LoVo (cell line): ENCODE measurements at regions not wholly inside any gene's neighbourhood (a gene's known extent, or its start where the extent isn't known, plus 50 kb on each side); places are given as distances from the start of the nearest gene placed in this dataset.
A peak's percentile ranks its signal among the peaks of the same experiment; 100 is the strongest.
"Not testable (repeated sequence)": the region's sequence is repeated elsewhere in the genome, so short reads cannot be mapped to it uniquely, and the experiment has no call there.

Experiments used
- DNase-seq: peaks from one replicate; pipeline ENCODE4 v3.0.0-alpha.2; 2016; ENCODE audit warnings: low spot score

DNA sequence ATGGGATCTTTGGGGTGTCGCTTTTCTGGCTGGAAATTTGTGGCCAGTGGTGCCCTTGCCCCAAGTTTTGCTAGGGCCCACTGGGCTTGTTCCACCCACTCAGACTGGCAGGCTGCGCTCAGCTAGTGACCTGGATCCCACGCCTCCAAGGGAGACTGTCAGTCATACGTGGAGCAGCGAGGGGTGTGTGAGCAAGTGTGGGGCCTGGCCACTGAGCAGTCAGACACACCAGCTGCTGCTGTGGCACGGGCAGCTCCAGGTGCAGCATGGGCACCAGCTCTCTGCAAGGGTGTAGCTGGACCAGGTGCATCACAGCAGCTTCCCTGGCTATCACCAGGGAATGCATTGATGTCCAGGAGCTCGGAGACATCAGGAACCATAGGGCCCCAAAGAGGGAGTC, 327.0 kb downstream of the NR4A2 start:
- DNase-seq: no peak

DNA sequence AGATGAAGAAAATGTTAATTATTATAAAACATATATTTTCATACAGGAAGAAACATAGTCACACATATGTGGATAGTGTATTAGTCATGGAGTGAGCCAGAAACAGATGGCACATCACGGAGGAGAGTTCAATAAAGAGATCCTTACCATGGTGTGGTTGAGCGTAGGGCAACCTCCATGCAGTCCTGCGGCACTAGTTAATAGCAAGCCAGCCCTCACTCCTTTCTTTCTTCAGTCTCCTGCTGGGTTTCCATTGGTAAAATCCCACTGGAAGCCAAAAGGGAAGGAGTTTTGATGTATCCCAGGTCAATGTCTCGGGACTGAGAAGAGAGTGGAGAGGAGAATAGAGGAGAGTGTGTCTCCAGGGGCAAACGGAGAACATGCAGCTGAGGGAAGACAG, 328.1 kb downstream of the NR4A2 start:
- no peak for DNase-seq

DNA sequence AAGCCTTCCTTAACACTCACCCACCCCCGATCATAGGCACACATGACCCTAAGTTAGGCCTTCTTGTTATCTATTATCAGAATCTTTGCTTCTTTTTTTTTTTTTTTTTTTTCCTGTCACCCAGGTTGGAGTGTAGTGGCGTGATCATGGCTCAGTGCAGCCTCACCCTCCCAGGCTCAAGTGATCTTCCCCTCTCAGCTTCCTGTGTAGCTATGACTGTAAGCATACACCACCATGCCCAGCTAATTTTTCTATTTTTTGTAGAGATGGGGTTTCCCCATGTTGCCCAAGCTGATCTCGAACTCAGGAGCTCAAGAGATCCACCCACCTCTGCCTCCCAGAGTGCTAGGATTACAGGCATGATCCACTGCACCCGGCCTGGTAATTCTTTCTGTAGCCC, 328.7 kb downstream of the NR4A2 start:
- DNase-seq: no peak

- no peak for DNase-seq
Measured at GRCh38 chr2:156001851-156002250, 330.7 kb downstream of the NR4A2 start.

DNA sequence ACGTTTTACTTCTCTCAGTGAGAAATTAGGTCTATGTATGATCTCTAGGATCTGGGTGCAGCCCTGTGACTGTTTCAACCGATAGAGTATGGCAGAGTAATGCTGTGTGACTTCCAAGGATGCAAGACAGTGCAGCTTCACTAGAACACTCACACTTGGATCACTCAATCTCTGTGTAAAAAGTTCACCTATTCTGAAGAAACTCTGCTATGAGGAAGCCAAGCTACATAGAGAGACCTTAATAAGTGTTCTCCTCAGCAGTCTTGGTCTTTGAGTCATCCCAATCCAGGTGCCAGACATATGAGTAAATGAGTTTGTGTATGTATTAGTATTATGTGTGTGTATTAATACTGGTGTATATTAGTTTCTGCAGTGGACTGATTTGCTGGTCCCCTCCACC, 335.0 kb downstream of the NR4A2 start:
- DNase-seq: no peak

DNA sequence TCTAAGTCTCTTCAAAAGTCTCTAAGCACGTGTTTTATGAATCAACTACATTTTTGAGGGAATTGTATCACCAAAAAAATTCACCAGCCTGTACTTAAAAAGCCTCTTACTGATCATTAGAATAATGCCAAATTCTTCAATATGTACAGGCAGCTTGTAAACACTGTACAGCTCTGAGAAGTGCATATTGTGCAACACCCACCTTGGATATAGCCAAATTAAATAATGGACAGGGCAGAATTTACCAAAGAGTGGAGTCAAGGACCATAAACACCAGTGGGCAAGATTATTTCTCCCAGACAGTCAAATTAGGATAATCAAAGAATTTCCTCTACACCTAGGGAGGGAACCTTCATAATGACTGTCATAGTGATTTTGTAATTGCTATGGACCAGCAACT, 338.2 kb downstream of the NR4A2 start:
- no peak for DNase-seq

- no peak for DNase-seq
Measured at GRCh38 chr2:155983845-155984244, 348.7 kb downstream of the NR4A2 start.

GRCh38 chr2:155982135-155982534, 350.4 kb downstream of the NR4A2 start:
- no peak for DNase-seq

DNA sequence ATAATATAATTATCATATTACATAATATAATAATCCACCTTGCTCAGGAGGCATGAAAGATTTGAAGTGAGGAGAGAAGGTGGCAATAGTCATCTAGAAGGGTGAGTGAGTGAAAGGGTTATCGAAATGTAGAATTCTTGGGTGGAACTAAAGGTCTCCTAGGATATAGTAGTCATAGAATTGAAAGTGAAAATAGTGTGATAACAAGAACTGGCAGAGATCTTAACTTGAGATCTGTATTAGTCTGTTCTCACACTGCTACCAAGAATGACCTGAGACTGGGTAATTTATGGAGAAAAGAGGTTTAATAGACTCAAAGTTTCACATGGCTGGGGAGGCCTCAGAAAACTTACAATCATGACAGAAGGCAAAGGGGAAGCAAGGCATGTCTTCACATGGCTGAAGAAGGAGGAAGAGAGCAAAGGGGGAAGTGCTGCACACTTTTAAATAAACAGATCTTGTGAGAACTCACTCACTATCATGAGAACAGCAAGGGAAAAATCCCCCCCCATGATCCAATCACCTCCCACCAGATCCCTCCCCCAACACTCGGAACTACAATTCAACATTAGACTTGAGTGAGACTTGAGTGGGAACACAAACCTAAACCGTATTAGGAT, 351.5 kb downstream of the NR4A2 start:
- DNase-seq: no peak

GRCh38 chr2:155975734-155976133, 356.8 kb downstream of the NR4A2 start:
- no peak for DNase-seq

DNA sequence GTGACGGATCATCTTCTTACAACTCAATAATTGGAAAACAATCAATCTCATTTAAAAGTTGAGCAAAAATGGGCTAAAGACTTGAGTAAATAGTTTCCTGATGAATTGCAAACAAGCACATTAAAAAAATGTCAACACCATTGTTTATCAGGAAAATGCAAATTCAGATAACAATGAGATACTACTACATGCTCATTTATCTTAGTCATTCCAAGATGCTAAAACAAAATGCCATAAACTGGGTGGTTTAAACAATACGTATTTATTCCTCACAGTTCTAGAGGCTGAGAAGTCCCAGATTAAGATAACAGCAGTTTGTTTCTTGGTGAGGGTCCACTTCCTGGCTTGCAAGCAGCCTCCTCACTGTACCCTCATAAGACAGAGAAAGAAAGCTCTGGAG, 359.6 kb downstream of the NR4A2 start:
- no peak for DNase-seq

DNA sequence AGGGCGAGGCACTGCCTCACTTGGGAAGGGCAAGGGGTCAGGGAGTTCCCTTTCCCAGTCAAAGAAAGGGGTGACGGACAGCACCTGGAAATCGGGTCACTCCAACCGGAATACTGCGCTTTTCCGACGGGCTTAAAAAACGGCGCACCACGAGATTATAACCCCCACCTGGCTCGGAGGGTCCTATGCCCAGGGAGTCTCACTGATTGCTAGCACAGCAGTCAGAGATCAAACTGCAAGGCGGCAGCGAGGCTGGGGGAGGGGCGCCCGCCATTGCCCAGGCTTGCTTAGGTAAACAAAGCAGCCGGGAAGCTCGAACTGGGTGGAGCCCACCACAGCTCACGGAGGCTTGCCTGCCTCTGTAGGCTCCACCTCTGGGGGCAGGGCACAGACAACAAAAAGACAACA, 366.5 kb downstream of the NR4A2 start:
- DNase-seq: not testable (repeated sequence)

DNA sequence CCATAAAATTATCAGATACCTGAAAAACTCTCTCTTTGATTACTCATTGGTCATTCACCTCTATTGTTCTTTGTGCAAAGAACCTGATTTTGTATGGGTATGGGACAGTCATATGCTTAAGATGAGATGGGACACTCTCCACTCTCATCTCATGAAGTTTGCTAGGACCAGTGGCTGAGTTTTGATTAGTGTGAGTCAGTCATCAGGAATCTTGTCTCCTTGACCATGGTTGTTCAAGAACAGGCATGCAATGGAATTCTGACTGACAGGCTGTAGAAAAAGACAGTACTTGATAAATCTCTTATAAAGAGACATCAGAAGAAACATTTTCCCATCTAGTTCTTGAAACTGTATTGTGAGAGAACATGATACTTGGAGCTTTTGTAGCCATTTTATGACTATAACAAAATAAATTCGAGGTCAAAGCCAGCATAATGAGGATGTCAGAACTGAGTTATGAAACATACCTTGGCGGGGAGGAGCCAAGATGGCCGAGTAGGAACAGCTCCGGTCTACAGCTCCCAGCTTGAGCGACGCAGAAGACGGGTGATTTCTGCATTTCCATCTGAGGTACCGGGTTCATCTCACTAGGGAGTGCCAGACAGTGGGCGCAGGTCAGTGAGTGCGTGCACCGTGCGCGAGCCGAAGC, 367.0 kb downstream of the NR4A2 start:
- DNase-seq: peak; percentile 35

GRCh38 chr2:155961641-155962040, 370.9 kb downstream of the NR4A2 start:
- DNase-seq: no peak

DNA sequence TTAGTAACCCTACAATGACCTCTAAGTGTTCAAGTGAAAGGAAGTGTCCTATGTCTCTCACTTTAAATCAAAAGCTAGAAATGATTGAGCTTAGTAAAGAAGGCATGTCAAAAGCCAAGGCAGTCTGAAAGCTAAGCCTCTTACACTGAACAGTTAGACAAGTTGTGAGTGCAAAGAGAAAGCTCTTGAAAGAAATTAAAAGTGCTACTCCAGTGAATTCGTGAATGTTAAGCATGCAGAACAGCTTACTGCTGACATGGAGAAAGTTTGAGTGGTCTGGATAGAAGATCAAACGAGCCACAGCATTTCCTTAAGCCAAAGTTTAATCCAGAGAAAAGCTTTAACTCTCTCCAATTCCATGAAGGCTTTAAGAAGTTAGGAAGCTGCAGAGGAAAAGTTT, 373.7 kb downstream of the NR4A2 start:
- DNase-seq: no peak

GRCh38 chr2:155947069-155947468, 385.5 kb downstream of the NR4A2 start:
- DNase-seq: no peak

DNA sequence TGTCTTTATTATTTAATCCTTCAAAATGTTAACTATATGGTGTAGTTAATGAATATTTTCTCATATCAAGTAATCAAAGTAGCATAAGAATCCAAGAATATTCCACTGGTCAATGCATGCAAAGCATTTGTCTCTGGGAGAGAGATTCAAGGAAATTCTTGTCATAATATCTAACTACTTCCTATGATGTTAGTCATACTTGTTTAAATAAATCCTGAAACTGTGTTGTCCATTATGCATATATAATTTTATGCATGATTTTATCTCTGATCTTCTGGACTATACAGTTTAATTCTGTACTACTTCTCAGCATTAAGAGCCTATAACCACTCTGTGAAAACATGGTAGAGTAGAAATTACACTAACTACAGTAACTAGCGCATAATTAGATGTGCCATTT, 388.3 kb downstream of the NR4A2 start:
- DNase-seq: no peak

DNA sequence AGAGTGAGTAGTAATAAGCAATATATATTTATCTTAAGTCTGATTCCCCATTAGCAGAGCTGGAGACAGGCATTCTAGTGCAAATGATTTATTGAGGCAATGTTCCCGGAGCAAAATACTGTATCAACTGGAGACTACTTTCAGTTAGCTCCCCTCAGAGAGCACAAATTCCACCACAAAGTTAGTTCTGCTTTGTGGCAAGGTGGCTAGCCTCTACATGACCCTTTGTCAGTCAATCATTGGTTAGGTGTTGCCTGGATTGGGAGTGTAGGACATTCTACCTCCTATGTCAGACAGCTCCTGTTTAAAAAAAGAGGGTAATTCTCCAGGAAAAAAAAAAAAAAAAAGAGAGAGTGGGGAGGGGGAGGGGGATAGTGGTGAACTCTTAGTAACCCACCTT, 402.2 kb downstream of the NR4A2 start:
- DNase-seq: no peak

DNA sequence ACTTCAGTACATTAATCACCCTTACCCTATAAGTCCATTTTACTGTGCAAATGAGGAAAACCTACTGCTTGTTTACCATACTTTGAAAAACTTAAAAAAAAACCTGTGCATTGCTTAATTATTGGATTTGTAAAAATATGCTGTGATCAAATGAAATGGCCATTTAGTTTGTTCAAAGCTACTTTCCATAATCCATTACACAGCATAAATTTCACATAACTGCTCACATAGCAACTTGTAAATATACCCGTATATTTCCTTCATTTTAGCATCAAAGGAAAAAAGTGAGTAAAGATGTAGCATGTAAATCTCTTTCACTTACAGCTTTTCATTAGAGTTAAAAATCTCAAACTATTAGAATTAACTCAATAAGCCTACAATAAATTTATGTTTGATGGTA, 415.1 kb downstream of the NR4A2 start:
- DNase-seq: no peak

GRCh38 chr2:155913356-155913755, 419.2 kb downstream of the NR4A2 start:
- no peak for DNase-seq

- no peak for DNase-seq
Measured at GRCh38 chr2:155908567-155908966, 424.0 kb downstream of the NR4A2 start.

GRCh38 chr2:155907211-155907610, 425.3 kb downstream of the NR4A2 start:
- no peak for DNase-seq

DNA sequence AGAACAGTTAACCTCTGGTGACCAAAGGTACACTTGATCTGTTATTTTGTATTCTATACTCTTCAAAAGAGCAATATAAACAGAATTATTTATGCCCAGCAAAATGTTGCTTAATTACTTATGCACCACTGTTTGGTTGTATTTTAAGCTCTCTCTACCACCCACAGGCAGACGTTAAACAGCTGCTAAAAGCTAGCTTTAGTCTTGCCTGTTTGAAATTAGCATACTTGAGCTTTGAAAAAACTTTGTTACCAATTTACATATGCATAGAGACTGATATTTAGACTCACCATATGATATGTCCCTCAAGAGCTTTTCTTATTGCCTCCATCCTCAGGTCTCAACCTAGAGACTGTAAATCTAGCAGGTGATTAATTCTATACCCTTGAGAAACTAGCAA, 426.9 kb downstream of the NR4A2 start:
- DNase-seq: no peak

- DNase-seq: no peak
Measured at GRCh38 chr2:155904720-155905119, 427.8 kb downstream of the NR4A2 start.
